OCI-LY7 (cell line): ENCODE measurements at regions not wholly inside any gene's neighbourhood (a gene's known extent, or its start where the extent isn't known, plus 50 kb on each side); places are given as distances from the start of the nearest gene placed in this dataset.

ENCODE experiments used
- BruUV-seq: library from RNA; stranded (reverse); fragments of 400-500 nt; replicated peaks from 2 replicates; lab custom pipeline; 2021; lab: Mats Ljungman, UMichigan
- CTCF ChIA-PET: fragments of 300-600 bp; sonication (Branson Sonifier 250); formaldehyde crosslinking; loops from one replicate; lab custom pipeline; 2022; ENCODE audit warnings: antibody characterized with exemption; ENCODE audit not compliant: unreplicated experiment; lab: Charles Lee
- POLR2A ChIA-PET: fragments of 300-600 bp; sonication (Branson Sonifier 250); formaldehyde crosslinking; loops from one replicate; lab custom pipeline; 2022; ENCODE audit warnings: antibody characterized with exemption; lab: Charles Lee
- DNase-seq: peaks from one replicate; pipeline ENCODE4 v3.0.0-alpha.2; 2015; ENCODE audit warnings: low spot score
- H2AFZ ChIP-seq: fragments of 200-600 bp; sonication (generic), shearing (Covaris generic); 2 replicates; pipeline ENCODE4 v1.6.1; 2014; ENCODE audit warnings: mild to moderate bottlenecking, antibody characterized with exemption, low read length, moderate library complexity
- H3K27ac ChIP-seq: fragments of 200-600 bp; sonication (generic); 2 replicates; pipeline ENCODE4 v1.5.1; 2014; ENCODE audit warnings: mixed run types, low read depth, mild to moderate bottlenecking, moderate library complexity, low read length, inconsistent platforms; ENCODE audit not compliant: poor library complexity, severe bottlenecking
- H3K36me3 ChIP-seq: fragments of 200-600 bp; sonication (generic); 2 replicates; pipeline ENCODE4 v1.6.1; 2014; ENCODE audit warnings: mild to moderate bottlenecking, antibody characterized with exemption, low read length, moderate library complexity, mixed read lengths; ENCODE audit not compliant: insufficient read depth
- H3K4me1 ChIP-seq: fragments of 200-600 bp; sonication (generic); 2 replicates; pipeline ENCODE4 v1.5.1; 2014; ENCODE audit warnings: mild to moderate bottlenecking, low read length; ENCODE audit not compliant: insufficient read depth, poor library complexity, severe bottlenecking
- H3K4me2 ChIP-seq: fragments of 200-600 bp; sonication (generic); 2 replicates; pipeline ENCODE4 v1.6.1; 2014; ENCODE audit warnings: mild to moderate bottlenecking, low read length
- H3K4me3 ChIP-seq: fragments of 200-600 bp; sonication (generic); 2 replicates; pipeline ENCODE4 v1.5.1; 2014; ENCODE audit warnings: mild to moderate bottlenecking, low read depth, low read length; ENCODE audit not compliant: poor library complexity, severe bottlenecking
- H3K79me2 ChIP-seq: fragments of 200-600 bp; sonication (generic); 2 replicates; pipeline ENCODE4 v1.6.1; 2016; ENCODE audit warnings: low read depth, mild to moderate bottlenecking, low read length, moderate library complexity, mixed read lengths; ENCODE audit not compliant: insufficient read depth
- H3K9me2 ChIP-seq: fragments of 200-600 bp; sonication (generic); 2 replicates; pipeline ENCODE4 v1.6.1; 2016; ENCODE audit warnings: mild to moderate bottlenecking, low read length, mixed read lengths; ENCODE audit not compliant: insufficient read depth
- H3K9me3 ChIP-seq: fragments of 200-600 bp; sonication (generic); 2 replicates; pipeline ENCODE4 v1.6.1; 2014; ENCODE audit warnings: mild to moderate bottlenecking, mixed run types, low read length, mixed read lengths
- H4K20me1 ChIP-seq: fragments of 200-600 bp; sonication (generic); 2 replicates; pipeline ENCODE4 v1.6.1; 2014; ENCODE audit warnings: mild to moderate bottlenecking, antibody characterized with exemption, low read length, moderate library complexity, mixed read lengths; ENCODE audit not compliant: insufficient read depth
- EZH2phosphoT487 ChIP-seq: fragments of 200-600 bp; sonication (generic); IDR thresholded peaks from 2 replicates; pipeline ENCODE4 v1.6.1; 2018; ENCODE audit warnings: low read depth, borderline replicate concordance, mild to moderate bottlenecking, mixed run types, antibody characterized with exemption, low read length, moderate library complexity, mixed read lengths
- intact Hi-C: fragments of 100-400 bp; cut with micrococcal nuclease; formaldehyde crosslinking; loops from one replicate; pipeline ENCODE4 v1.10.0; 2022; ENCODE audit not compliant: unreplicated experiment
- TF ChIP-seq, protein P1 (sequence below): fragments of 200-600 bp; sonication (generic); conservative IDR thresholded peaks from 2 replicates; pipeline ENCODE4 v1.5.1; 2014; ENCODE audit warnings: mild to moderate bottlenecking, antibody characterized with exemption, low read length, moderate library complexity, mixed read lengths

DNA sequence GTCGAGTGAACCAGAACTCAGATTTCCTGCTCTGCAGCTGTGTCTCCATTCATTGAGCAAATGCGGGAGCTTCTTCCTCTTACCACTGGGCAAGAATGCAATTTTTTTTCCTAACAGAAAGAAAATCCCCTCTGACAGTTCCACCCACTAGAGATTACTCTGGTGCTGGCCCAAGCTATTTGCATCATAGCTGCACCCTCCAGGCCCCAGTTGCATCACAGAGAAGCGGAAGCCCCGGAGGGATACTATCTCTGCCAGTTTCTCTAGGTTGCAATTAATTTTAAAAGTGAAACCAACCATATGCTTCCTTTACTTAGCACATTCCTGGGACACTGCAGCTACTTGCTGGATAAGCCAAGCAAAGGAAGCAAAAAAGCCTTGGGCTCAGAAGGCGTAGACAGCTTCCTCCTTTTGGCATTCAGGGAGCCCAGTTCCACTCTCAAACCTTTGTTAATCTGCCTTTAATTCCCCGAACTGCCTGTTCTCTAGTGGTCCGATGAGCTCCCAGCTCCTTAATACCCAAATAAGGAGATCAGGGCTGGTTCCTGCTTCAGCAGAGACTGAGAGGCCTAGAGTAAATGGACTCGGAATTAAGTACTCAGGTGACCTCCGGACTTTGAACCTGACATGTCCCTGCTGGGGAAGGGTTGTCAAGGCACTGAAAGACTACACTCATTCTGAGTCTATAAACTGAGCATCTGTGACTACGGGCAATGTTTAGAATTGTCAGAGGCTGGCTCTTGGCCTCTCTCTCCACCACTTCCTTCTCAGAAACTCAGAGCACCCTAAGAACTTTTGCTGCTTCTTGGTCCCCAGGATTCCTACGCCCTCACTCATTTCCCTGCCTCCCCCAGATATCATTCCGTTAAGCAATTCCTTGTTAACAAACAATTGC lies 72.5 kb upstream of the TNFSF18 start:
- intact Hi-C loops: no loop called here
- no peaks in the 10 kb centered on the region for H3K9me3 ChIP-seq
- BruUV-seq: no TSS peak
- H4K20me1 ChIP-seq: no peaks in the 10 kb centered on the region
- CTCF ChIA-PET: no interaction called here
- H3K27ac ChIP-seq: no peak overlapping the region
- H3K4me2 ChIP-seq: no peak overlapping the region
- H3K79me2 ChIP-seq: no peaks in the 10 kb centered on the region
- POLR2A ChIA-PET: interaction anchor here (1.6 kb wide), 1 partner anchor 23 kb away, joined by 3 read pairs; no protein-coding TSS in a partner anchor
- no peak for DNase-seq
- TF ChIP-seq, protein P1, sequence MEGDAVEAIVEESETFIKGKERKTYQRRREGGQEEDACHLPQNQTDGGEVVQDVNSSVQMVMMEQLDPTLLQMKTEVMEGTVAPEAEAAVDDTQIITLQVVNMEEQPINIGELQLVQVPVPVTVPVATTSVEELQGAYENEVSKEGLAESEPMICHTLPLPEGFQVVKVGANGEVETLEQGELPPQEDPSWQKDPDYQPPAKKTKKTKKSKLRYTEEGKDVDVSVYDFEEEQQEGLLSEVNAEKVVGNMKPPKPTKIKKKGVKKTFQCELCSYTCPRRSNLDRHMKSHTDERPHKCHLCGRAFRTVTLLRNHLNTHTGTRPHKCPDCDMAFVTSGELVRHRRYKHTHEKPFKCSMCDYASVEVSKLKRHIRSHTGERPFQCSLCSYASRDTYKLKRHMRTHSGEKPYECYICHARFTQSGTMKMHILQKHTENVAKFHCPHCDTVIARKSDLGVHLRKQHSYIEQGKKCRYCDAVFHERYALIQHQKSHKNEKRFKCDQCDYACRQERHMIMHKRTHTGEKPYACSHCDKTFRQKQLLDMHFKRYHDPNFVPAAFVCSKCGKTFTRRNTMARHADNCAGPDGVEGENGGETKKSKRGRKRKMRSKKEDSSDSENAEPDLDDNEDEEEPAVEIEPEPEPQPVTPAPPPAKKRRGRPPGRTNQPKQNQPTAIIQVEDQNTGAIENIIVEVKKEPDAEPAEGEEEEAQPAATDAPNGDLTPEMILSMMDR: no peak
- no peak for TF ChIP-seq EZH2phosphoT487
- no peaks in the 10 kb centered on the region for H3K9me2 ChIP-seq
- H3K4me1 ChIP-seq: peaks cover 10% of the 10 kb centered on the region
- no peak overlapping the region for H2AFZ ChIP-seq
- no peaks in the 10 kb centered on the region for H3K36me3 ChIP-seq
- H3K4me3 ChIP-seq: no peak overlapping the region

DNA sequence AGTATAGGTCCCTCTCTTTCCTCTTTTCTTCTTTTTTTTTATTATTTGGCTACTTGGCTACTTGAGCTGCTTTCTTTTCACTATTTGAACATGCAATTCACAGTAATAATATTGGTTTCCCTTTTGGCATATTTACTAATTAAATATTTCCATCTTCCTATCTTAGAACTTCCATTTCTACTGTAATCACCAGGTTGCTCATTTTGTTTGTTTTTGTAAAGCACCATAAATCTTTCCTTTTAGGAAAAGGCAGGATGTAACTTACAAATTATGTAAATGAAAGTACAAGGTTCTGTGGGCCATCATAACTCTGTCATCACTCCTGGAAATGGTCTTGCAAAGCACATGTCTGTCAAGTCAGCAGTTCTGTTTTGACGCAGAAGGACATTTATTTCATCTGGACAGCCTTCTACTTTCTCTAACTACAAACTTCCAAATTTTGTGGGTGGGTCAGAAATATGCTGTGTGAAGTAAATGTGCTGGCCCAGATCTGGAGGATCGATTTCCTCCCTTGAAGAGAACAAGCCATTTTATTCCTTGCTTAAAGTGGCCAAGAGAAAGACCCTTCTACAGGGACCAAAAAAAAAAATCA lies 71.7 kb upstream of the TNFSF18 start:
- BruUV-seq: no TSS peak
- no peak overlapping the region for H3K27ac ChIP-seq
- POLR2A ChIA-PET: interaction anchor here (0.6 to 1.6 kb wide), 3 partner anchors 9 to 894 kb away, joined by 3 read pairs; no protein-coding TSS in a partner anchor
- DNase-seq: no peak
- peaks cover 18% of the 10 kb centered on the region for H3K4me1 ChIP-seq
- H3K36me3 ChIP-seq: no peaks in the 10 kb centered on the region
- TF ChIP-seq, protein P1: no peak
- no peak for TF ChIP-seq EZH2phosphoT487
- H3K4me3 ChIP-seq: no peak overlapping the region
- H3K9me3 ChIP-seq: no peaks in the 10 kb centered on the region
- H3K79me2 ChIP-seq: no peaks in the 10 kb centered on the region
- no peak overlapping the region for H2AFZ ChIP-seq
- H4K20me1 ChIP-seq: no peaks in the 10 kb centered on the region
- no peak overlapping the region for H3K4me2 ChIP-seq
- CTCF ChIA-PET: no interaction called here
- no peaks in the 10 kb centered on the region for H3K9me2 ChIP-seq
- intact Hi-C loops: no loop called here
